Stomach (tissue), 8 donors: ENCODE measurements at regions not wholly inside any gene's neighbourhood (a gene's known extent, or its start where the extent isn't known, plus 50 kb on each side); places are given as distances from the start of the nearest gene placed in this dataset.

Experiments
- DNase-seq, 2 donors: peaks; one replicate each; pipeline versions ENCODE4 v3.0.0 to v3.0.0-alpha.2; 2013 to 2019
- H3K27ac ChIP-seq, 5 donors: fragments of 200-600 bp in 4 of 5; sonication (generic) in 4 of 5; one replicate each; pipeline ENCODE4 v1.5.1; 2013 to 2019; ENCODE audit warnings: mild to moderate bottlenecking in 1 of 5, moderate library complexity in 1 of 5
- H3K27me3 ChIP-seq, 3 donors: fragments of 200-600 bp; sonication (generic); one replicate each; pipeline ENCODE4 v1.5.1; 2017 to 2019; ENCODE audit warnings: mixed run types in 1 of 3
- H3K36me3 ChIP-seq, 4 donors: fragments of 200-600 bp; sonication (generic); 1 replicate in 3 of 4; 2 replicates in 1 of 4; pipeline ENCODE4 v1.5.1; 2016 to 2019
- H3K4me1 ChIP-seq, 4 donors: fragments of 200-600 bp; sonication (generic); one replicate each; pipeline ENCODE4 v1.5.1; 2016 to 2019
- H3K4me3 ChIP-seq, 4 donors: fragments of 200-600 bp; sonication (generic) in 3 of 4; one replicate each; pipeline ENCODE4 v1.5.1; 2016 to 2019; ENCODE audit warnings: mild to moderate bottlenecking in 1 of 4
- H3K9me3 ChIP-seq, 4 donors: fragments of 200-600 bp; sonication (generic); one replicate each; pipeline ENCODE4 v1.5.1; 2016 to 2019
- CTCF ChIP-seq, 7 experiments: fragments of 450-650 bp in 4 of 7; fragments of 200-600 bp in 3 of 7; sonication (generic) in 3 of 7; IDR thresholded peaks; one replicate each; pipeline ENCODE4 v1.5.1; 2016 to 2019; ENCODE audit warnings: antibody characterized with exemption in 7 of 7, control low read depth in 2 of 7, mild to moderate bottlenecking in 1 of 7
- EP300 ChIP-seq: sonication (generic); formaldehyde crosslinking; IDR thresholded peaks from one replicate; pipeline ENCODE4 v1.6.1; 2017; ENCODE audit warnings: antibody characterized with exemption
- POLR2A ChIP-seq, 4 donors: fragments of 450-650 bp; IDR thresholded peaks; one replicate each; pipeline ENCODE4 v1.6.1; 2016; ENCODE audit warnings: antibody characterized with exemption in 4 of 4, control low read depth in 2 of 4, mild to moderate bottlenecking in 1 of 4, moderate library complexity in 1 of 4
- POLR2AphosphoS5 ChIP-seq, 3 donors: sonication (generic); formaldehyde crosslinking; IDR thresholded peaks; one replicate each; pipeline ENCODE4 v1.6.1; 2016; ENCODE audit warnings: antibody characterized with exemption in 3 of 3
- WGBS, 5 donors: extraction: QIAGEN DNeasy Blood & Tissue Kit in 3 of 5; methylation state at CpG; one replicate each; pipeline versions ENCODE4 v1.1.5 to v1.1.7; 2013 to 2018; 5-methylcytosine and 5-hydroxymethylcytosine counted together
- intact Hi-C: fragments of 100-400 bp; cut with DNase I; formaldehyde crosslinking; loops from one replicate; pipeline ENCODE4 v1.15.1; 2023; ENCODE audit warnings: low total_unique reads
- donor health status: healthy with polysubstance abuse.
- donor health status: Bipolar disorder and iron deficiency.
- donor health status: healthy.

- Histone ChIP-seq H3K4me1 (no peaks in the 10 kb centered on the region), H3K36me3 (no peaks in the 10 kb centered on the region), H3K27ac (no peak overlapping the region), H3K4me3 (no peak overlapping the region), H3K9me3 (no peaks in the 10 kb centered on the region), H3K27me3 (no peaks in the 10 kb centered on the region)
- TF ChIP-seq POLR2AphosphoS5 (IDR thresholded peaks at IDR 0.05) (no peak), POLR2A (IDR thresholded peaks at IDR 0.05) (no peak), EP300 (no peak), CTCF (IDR thresholded peaks at IDR 0.05) (no peak)
- intact Hi-C loops, result no loop called here
- no peak for DNase-seq
These were observed 87.1 kb upstream of the CTTNBP2 start for GRCh38 chr7:117960351-117960750.

- intact Hi-C loops, result no loop called here
- DNase-seq, result no peak
- H3K4me1 ChIP-seq, result no peaks in the 10 kb centered on the region
- TF ChIP-seq EP300 (no peak), CTCF (IDR thresholded peaks at IDR 0.05) (no peak), POLR2AphosphoS5 (IDR thresholded peaks at IDR 0.05) (no peak), POLR2A (IDR thresholded peaks at IDR 0.05) (no peak)
- H3K27me3 ChIP-seq, result no peaks in the 10 kb centered on the region
- no peak overlapping the region for H3K27ac ChIP-seq
- WGBS, 5 donors, result 53 to 71% (median 60%) methylated on average over 4 of the region's 4 CpGs
- no peak overlapping the region for H3K4me3 ChIP-seq
- H3K9me3 ChIP-seq, result no peaks in the 10 kb centered on the region
- H3K36me3 ChIP-seq, result no peaks in the 10 kb centered on the region
These were observed 88.0 kb upstream of the CTTNBP2 start for GRCh38 chr7:117961235-117961634.

GRCh38 chr7:117962366-117962994 is 89.2 kb upstream of the CTTNBP2 start:
- Histone ChIP-seq H3K27me3 (no peaks in the 10 kb centered on the region), H3K36me3 (no peaks in the 10 kb centered on the region), H3K27ac (no peak overlapping the region), H3K9me3 (no peaks in the 10 kb centered on the region), H3K4me3 (no peak overlapping the region), H3K4me1 (no peaks in the 10 kb centered on the region)
- 68 to 82% (median 79%) methylated on average over 5 of the region's 5 CpGs for WGBS, 5 donors
- intact Hi-C loops, result no loop called here
- TF ChIP-seq POLR2A (IDR thresholded peaks at IDR 0.05), result no peak
- TF ChIP-seq POLR2AphosphoS5 (IDR thresholded peaks at IDR 0.05), result no peak
- no peak for TF ChIP-seq EP300
- TF ChIP-seq CTCF (IDR thresholded peaks at IDR 0.05), result no peak
- DNase-seq, result no peak

GRCh38 chr7:117963264-117964197 is 90.3 kb upstream of the CTTNBP2 start:
- WGBS, 5 donors, result 52 to 77% (median 60%) methylated on average over 2 of the region's 2 CpGs
- no peaks in the 10 kb centered on the region for H3K36me3 ChIP-seq
- TF ChIP-seq POLR2A (IDR thresholded peaks at IDR 0.05), result no peak
- no peak for TF ChIP-seq EP300
- no peak for TF ChIP-seq CTCF (IDR thresholded peaks at IDR 0.05)
- TF ChIP-seq POLR2AphosphoS5 (IDR thresholded peaks at IDR 0.05), result no peak
- intact Hi-C loops, result no loop called here
- H3K27me3 ChIP-seq, result no peaks in the 10 kb centered on the region
- no peak for DNase-seq
- H3K4me1 ChIP-seq, result no peaks in the 10 kb centered on the region
- no peaks in the 10 kb centered on the region for H3K9me3 ChIP-seq
- H3K4me3 ChIP-seq, result no peak overlapping the region
- H3K27ac ChIP-seq, result no peak overlapping the region
